VCaP (cell line): ENCODE measurements at regions not wholly inside any gene's neighbourhood (a gene's known extent, or its start where the extent isn't known, plus 50 kb on each side); places are given as distances from the start of the nearest gene placed in this dataset.
"Not testable (repeated sequence)": the region's sequence is repeated elsewhere in the genome, so short reads cannot be mapped to it uniquely, and the experiment has no call there.

Source experiments
- H3K27ac ChIP-seq: fragments of 450-650 bp; 2 replicates; pipeline ENCODE4 v1.5.1; 2017
- CTCF ChIP-seq: fragments of 450-650 bp; conservative IDR thresholded peaks from 2 replicates; pipeline ENCODE4 v1.5.1; 2017; ENCODE audit warnings: mild to moderate bottlenecking, moderate library complexity

DNA sequence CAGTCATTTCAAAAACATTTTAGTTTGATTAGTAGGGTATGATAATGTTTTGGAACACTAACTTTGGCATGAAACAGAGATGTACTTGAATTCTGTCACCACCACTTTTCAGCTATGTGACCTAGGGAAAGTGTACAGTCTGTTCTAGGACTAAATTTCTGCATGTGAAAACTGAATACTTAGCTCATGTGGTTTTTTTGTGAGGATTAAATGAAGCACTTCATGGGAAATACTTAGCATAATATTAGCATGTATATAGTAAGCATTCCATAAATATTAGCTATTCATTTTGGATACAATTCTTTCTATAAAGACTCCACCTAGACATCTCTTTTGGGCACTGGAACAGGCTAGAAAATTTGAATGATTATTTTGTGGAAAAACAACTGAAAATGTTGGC, 1379.4 kb downstream of the RPA4 start:
- TF ChIP-seq CTCF = no peak
- no peak overlapping the region for H3K27ac ChIP-seq

DNA sequence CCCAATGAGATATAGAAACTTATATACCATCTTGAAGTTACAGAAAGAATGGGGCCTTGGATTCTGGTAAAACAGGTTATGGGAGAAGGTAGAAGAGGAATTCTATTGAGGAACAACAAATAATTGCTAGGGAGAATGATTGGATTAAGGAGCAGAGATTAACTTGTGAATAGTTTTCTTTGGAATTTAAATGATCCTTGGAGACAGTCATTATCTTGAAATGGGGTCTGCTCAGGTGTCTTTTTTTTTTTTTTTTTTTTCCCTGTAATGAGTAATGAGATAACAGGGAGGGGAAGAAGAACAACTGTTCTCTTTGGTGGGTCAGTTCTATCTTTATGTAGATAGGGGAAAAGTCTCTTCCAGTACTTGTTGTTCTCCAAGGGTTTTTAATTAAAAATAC, 1406.0 kb downstream of the RPA4 start:
- TF ChIP-seq CTCF = no peak
- no peak overlapping the region for H3K27ac ChIP-seq

DNA sequence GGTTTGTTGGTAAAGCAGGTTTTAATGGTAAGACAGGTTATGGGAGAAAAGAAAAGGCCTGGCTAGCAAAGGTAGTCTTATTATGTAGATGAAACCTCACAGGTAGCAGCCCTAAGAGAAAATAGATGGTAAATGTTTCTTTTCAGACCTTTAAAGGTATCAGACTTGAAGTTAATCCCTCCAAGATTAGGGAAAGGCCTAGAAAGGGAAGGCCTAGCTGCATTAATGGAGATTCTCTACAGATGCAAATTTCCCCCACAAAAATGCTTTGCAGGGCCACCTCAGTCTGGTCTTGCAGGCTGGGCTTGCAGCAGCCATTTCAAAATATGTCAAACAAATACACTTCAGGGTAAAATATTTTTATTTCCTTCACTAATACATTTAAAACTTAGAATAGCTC, 1410.6 kb downstream of the RPA4 start:
- no peak overlapping the region for H3K27ac ChIP-seq
- no peak for TF ChIP-seq CTCF

- no peak overlapping the region for H3K27ac ChIP-seq
- TF ChIP-seq CTCF = no peak
Observed at GRCh38 chrX:98296129-98296528, 1412.4 kb downstream of the RPA4 start.

DNA sequence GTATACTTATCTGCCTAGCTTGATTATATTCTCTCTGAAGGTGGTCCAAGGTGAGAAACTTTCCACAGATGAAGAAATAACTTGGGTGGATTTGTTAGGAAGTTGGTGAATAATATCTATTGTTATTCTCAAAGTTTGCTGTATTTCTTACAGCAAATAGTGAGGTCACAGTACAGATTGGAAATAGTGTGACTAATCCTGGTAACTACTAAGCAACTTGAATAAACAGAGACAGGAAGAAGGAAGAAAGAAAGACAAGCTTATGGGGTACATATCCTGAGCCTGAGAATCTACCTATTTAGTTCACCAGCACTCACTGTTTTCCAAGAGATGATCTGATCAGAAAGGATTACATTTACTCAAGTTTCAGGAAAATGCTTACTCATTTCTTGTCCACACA, 1416.1 kb downstream of the RPA4 start:
- H3K27ac ChIP-seq = no peak overlapping the region
- no peak for TF ChIP-seq CTCF

GRCh38 chrX:98300536-98300935, 1416.8 kb downstream of the RPA4 start:
- not testable (repeated sequence) for H3K27ac ChIP-seq

DNA sequence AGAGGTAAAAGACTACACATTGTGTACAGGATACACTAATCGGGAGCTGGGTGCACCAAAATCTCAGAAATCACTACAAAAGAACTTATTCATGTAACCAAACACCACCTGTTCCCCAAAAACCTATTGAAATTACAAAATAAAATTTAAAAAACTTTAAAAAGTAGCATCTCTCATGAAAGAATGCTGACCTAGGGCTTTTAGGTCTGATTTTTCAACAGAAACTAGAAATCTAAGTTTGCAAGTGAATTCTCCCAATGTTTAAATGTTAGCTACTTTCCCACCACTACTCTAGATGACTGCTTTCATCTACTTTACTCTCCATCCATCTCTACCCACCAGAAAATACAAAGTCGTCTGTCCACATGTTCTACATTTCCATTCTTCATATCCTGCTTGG, 1447.7 kb downstream of the RPA4 start:
- no peak overlapping the region for H3K27ac ChIP-seq
- TF ChIP-seq CTCF = no peak

- TF ChIP-seq CTCF = no peak
- no peak overlapping the region for H3K27ac ChIP-seq
Observed at GRCh38 chrX:98338544-98338943, 1454.8 kb downstream of the RPA4 start.
